SK-N-MC (cell line): ENCODE measurements at regions not wholly inside any gene's neighbourhood (a gene's known extent, or its start where the extent isn't known, plus 50 kb on each side); places are given as distances from the start of the nearest gene placed in this dataset.

ENCODE experiments used
- EZH2 ChIP-seq: fragments of 200-600 bp; sonication (generic); IDR thresholded peaks from one replicate; pipeline ENCODE4 v1.6.1; 2017; ENCODE audit warnings: antibody characterized with exemption
- POLR2AphosphoS5 ChIP-seq: IDR thresholded peaks from 2 replicates; pipeline ENCODE4 v1.6.1; 2012; ENCODE audit warnings: mild to moderate bottlenecking, low read depth, low read length, borderline replicate concordance

- TF ChIP-seq EZH2 (no peak), POLR2AphosphoS5 (no peak)
Observed at GRCh38 chr6:139823808-139824126, 449.3 kb upstream of the CITED2 start.
